HG03060 (cell line): ENCODE measurements at regions not wholly inside any gene's neighbourhood (a gene's known extent, or its start where the extent isn't known, plus 50 kb on each side); places are given as distances from the start of the nearest gene placed in this dataset.
A peak's percentile ranks its signal among the peaks of the same experiment; 100 is the strongest.

Source experiments
- ATAC-seq: cut with Tn5 transposase; IDR thresholded peaks from one replicate; pipeline ENCODE4 v1.9.1; 2021; ENCODE audit warnings: low read depth, moderate number of reproducible peaks; ENCODE audit not compliant: unreplicated experiment

DNA sequence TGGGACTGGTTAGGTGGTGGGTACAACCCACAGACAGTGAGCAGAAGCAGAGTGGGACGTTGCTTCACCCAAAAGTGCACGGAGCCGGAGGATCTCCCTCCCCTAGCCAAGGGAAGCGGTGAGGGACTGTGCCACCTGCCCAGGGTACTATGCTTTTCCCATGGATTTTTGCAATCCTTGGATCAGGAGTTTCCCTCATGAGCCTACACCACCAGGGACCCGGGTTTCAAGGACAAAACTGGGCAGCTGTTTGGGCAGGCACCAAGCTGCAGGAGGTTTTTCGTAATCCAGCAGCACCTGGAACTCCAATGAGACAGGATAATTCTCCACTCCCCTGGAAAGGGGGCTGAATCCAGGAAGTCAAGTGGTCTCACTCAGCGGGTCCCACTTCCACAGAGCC, 209.1 kb upstream of the CXCL12 start:
- ATAC-seq, result no peak

DNA sequence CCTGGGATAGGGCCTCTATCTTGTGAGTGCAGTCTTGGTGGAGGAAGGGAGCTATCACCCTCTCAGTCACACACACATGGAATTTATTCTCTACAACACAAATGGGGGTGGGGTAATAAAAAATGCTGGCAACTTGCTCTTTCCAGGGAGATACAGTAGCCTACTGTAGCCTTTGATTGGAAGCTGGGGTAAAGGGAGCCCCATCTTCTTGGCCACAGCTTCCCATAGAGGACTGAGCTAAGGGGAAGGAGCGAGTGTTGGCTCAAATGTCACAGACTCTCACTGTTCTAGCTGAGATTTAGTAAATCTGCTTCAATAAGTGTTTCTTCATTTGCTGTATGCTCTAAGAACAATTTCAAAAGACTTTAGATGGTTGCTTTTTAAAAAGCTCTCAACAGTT, 222.2 kb upstream of the CXCL12 start:
- no peak for ATAC-seq

GRCh38 chr10:44618910-44619309, 234.0 kb upstream of the CXCL12 start:
- no peak for ATAC-seq

DNA sequence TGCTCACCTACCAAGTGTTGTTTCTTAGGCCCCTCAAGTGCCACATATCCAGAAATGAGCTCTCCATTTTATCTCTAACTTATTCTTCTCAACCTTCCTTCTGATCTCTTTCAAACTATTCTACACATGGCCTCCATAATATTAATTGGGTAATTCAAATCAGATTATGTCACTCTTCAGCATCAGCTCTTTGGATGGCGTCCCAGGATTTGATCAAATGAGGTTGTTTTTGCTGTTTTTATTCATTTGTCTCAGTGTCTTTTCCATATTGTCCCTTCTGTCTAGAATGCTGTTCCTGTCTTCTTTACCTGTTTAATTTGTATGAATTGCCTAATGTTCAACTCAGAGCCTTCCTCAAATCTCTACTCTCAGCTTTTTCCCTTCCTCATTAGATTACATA, 234.6 kb upstream of the CXCL12 start:
- no peak for ATAC-seq

- no peak for ATAC-seq
Observed at GRCh38 chr10:44619975-44620374, 235.1 kb upstream of the CXCL12 start.

GRCh38 chr10:44627591-44628354, 242.9 kb upstream of the CXCL12 start:
- ATAC-seq, result no peak

GRCh38 chr10:44628921-44629320, 244.0 kb upstream of the CXCL12 start:
- ATAC-seq, result no peak

DNA sequence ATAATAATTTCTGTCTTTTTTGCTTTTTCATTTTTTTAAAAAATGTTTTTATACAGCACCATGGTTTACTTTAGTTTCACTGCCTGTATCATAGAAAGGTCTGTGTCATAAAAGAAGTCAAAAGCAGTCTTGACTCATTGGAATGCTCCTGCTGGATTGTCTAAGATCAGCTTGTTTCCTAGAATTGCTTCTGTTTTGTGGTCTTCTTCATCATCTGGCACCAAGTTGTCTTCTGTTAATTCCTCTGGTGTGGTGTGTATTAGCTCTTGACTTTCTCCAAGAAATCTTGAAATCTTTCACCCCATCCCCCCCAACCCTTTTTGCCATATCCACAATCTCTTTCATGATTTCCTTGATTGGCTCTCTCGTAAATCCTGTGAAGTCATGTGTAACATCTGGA, 250.3 kb upstream of the CXCL12 start:
- no peak for ATAC-seq

GRCh38 chr10:44636625-44637024, 251.7 kb upstream of the CXCL12 start:
- ATAC-seq, result no peak

DNA sequence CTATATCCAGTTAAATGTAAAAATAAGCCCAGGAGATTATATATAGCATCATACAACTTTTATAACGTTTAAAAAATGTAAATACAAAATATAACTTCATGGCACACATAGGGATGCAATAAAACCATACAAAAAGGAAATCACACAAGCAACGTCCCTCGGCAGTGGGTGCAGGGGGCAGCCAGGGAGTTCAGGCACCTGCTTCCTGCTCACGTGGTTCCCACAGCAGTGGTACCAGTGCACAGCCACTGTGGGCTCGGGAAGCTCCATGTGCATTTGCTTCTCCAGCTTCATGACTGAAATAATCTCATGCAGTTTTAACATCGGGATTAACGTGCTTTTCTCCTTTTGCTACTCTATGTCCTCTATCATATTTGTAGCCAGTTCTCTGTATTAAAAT, 255.5 kb upstream of the CXCL12 start:
- ATAC-seq, result no peak

GRCh38 chr10:44647473-44647872, 262.6 kb upstream of the CXCL12 start:
- ATAC-seq, result no peak

GRCh38 chr10:44647877-44648542, 263.1 kb upstream of the CXCL12 start:
- peak; percentile 59 for ATAC-seq

DNA sequence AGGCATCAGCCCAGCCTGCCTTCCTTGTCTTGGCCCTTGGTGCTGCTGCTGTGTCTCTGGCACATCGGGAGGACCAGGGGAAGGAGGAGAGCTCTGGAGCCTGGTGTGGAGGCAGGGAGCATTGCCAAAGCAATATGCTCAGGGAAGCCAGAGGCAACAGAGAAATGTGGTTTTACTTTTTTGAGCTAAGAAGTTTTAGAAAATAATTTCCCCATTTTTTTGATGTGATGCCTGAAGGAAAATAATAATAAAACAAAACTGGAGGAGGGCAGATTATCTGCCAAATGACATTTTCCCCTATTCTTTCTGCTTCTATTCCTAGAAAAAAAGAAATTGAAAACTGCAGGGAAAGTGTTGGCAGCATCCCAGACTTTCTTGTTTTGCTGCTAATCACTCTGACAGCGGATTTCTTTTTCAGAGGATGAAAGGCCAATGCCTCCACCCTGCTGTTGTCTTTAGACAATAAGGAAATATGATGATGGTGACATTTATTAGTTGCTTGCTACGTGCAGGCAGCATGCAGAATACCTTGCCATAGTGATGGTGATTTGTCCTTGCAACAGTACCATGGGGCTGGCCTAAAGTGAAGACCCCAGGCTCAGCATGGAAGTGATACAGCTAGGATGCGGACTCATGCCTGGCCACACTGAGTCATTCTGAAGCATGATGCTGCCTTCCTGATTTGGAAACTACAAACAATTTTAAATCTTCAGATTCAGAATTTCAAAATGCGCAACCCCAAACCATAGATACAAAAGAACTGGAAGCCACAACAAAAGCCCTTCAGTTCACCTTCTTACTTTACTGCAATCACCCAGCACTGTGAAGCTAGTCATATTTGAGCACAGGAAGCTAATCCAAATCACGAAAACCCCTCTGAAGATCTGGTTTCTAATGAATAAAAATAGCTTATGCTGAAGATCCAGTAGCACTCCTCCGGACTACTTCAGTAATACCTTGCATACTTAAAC, 260.2 kb upstream of the TMEM72 start:
- no peak for ATAC-seq

DNA sequence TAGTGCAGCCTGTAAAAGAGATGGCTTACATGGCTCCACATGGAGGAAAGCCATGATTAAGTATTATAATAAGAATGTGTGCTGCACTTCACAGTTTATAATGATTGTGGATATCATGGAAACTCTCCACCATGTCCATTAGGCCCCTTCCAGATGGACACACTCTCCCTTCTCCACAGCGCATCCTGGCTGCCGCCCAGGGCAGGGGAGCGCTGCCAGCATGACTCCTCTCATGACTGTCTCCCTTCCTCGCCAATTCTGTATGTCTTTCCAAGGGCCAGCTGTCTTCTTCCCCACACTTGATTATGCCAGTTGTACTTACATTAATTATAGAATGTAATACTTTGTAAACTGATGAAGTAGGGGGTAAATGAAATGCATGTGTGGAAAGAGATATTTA, 259.3 kb upstream of the TMEM72 start:
- no peak for ATAC-seq

DNA sequence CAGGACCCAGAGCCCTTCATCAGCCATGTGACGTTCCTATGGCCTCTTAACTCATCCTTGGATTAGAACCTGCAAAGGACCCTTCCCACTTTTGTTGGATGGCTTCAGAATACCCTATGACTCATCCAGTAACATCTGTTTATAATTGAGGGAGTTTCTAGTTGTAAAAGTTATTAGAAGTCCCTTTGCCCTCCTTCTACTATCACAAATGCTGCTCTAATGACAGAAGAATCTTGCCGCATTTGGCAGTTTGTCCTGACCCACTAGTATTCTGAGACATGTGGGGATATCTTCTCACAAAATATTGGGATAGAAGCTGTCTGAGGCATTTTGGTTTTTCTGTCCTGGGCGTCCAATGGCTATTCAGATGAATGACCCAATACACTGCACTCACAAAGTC, 251.8 kb upstream of the TMEM72 start:
- ATAC-seq, result no peak

DNA sequence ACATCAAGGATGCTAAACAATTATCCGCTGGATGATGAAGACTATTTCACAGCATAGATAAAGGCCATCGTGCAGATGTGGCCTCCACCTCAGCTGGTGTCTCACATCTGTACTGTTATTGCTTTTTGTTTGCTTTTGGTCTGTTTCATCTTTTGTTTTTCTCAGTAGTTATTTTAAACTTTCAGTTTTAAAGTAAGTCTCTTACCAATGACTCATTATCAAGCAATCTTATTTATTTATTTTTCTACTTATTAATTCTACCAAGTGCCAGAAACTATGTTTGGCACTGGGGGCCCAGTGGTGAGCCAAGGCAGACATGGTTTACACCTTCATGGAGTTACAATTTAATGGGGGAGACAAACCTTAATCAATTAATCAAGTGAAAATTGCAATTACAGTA, 250.9 kb upstream of the TMEM72 start:
- no peak for ATAC-seq

DNA sequence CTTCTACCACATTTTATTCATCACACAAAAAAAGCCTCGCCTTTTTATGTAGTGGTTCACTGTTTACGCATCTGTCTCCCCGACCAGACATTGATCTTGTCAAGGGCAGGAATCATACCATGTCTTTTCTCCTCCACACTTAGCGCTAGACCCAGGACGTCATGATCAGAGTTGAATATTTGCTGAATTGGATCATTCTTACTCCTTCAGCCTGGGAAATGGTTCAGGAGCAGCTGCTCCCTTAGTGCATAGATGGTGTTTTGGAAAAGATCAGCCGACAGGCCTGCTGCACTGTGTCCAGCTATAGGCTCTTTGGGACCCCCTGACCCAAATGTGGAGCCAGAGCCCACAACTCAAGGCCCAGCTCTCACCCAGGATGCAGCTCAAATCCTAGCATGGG, 249.1 kb upstream of the TMEM72 start:
- ATAC-seq, result no peak

DNA sequence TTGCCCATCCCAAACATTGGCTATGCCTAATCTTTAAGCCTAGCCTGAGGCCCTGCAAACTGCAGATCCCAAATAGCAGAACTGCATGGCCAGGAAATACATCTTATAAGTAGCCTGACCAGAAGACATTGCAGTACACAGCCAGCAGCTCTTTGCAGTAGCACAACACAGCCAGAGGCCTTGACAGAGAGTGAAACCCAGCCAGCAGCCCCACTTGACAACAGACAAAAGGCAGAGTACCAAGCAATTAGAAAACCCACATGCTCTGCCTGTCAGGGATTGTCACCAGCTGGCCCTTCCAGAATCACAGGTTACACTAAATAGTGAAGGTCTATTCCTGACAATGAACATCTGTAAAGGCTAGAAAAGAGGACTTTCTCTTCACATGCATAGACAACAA, 242.8 kb upstream of the TMEM72 start:
- ATAC-seq, result no peak

DNA sequence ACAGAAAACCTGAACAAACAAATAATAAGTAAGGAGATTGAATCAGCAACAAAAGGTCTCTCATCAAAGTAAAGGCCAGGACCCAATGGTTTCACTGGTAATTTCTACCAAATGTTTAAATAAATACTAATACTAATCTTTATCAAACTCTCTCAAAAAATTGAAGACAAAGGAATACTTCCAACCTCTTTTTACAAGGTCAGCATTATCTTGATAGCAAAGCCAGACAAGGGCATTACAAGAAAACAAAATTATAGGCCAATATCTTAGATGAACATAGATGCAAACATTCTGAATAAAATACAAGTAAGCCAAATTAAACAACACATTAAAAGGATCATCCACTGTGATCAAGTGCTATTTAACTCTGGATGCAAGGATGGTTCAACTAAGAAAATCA, 239.8 kb upstream of the TMEM72 start:
- ATAC-seq, result no peak

GRCh38 chr10:44673245-44673983, 237.7 kb upstream of the TMEM72 start:
- ATAC-seq, result no peak
